ENCODE measurements at regions not wholly inside any gene's neighbourhood (a gene's known extent, or its start where the extent isn't known, plus 50 kb on each side); places are given as distances from the start of the nearest gene placed in this dataset.
"Not testable (repeated sequence)": the region's sequence is repeated elsewhere in the genome, so short reads cannot be mapped to it uniquely, and the experiment has no call there.

- Histone ChIP-seq H3K4me2 (ENCODE audit: low read length) (no peak overlapping the region), H3K4me1 (ENCODE audit: low read length) (no peaks in the 10 kb centered on the region), H4K20me1 (ENCODE audit: insufficient read depth, low read length) (no peaks in the 10 kb centered on the region), H2AFZ (ENCODE audit: low read depth, low read length) (no peak overlapping the region), H3K36me3 (replicated peaks; ENCODE audit: low read depth, low read length) (no peaks in the 10 kb centered on the region), H3K9me3 (ENCODE audit: insufficient read depth, low read length) (no peaks in the 10 kb centered on the region), H3K4me3 (ENCODE audit: low read length) (no peak overlapping the region), H3K27ac (ENCODE audit: low read length) (no peak overlapping the region), H3K79me2 (ENCODE audit: low read length) (no peaks in the 10 kb centered on the region), H3K27me3 (ENCODE audit: low read depth, low read length) (no peaks in the 10 kb centered on the region), H3K9ac (ENCODE audit: low read length) (no peak overlapping the region)
- TF ChIP-seq CTCF (IDR thresholded peaks at IDR 0.05; ENCODE audit: low read depth, low read length) (no peak), EZH2phosphoT487 (IDR thresholded peaks at IDR 0.05; ENCODE audit: low read depth) (no peak)
Measured at GRCh38 chr6:71088166-71088565, 131.3 kb upstream of the B3GAT2 start.

GRCh38 chr6:71090217-71090616, 133.4 kb upstream of the B3GAT2 start:
- Histone ChIP-seq H4K20me1 (ENCODE audit: insufficient read depth, low read length) (no peaks in the 10 kb centered on the region), H3K4me3 (ENCODE audit: low read length) (no peak overlapping the region), H3K27me3 (ENCODE audit: low read depth, low read length) (no peaks in the 10 kb centered on the region), H2AFZ (ENCODE audit: low read depth, low read length) (no peak overlapping the region), H3K9me3 (ENCODE audit: insufficient read depth, low read length) (no peaks in the 10 kb centered on the region), H3K36me3 (replicated peaks; ENCODE audit: low read depth, low read length) (no peaks in the 10 kb centered on the region), H3K9ac (ENCODE audit: low read length) (no peak overlapping the region), H3K27ac (ENCODE audit: low read length) (no peak overlapping the region), H3K4me2 (ENCODE audit: low read length) (no peak overlapping the region), H3K4me1 (ENCODE audit: low read length) (no peaks in the 10 kb centered on the region), H3K79me2 (ENCODE audit: low read length) (no peaks in the 10 kb centered on the region)
- TF ChIP-seq EZH2phosphoT487 (IDR thresholded peaks at IDR 0.05; ENCODE audit: low read depth) (no peak), CTCF (IDR thresholded peaks at IDR 0.05; ENCODE audit: low read depth, low read length) (no peak)

- Histone ChIP-seq H3K4me2 (ENCODE audit: low read length) (no peak overlapping the region), H3K9ac (ENCODE audit: low read length) (no peak overlapping the region), H3K9me3 (ENCODE audit: insufficient read depth, low read length) (no peaks in the 10 kb centered on the region), H2AFZ (ENCODE audit: low read depth, low read length) (no peak overlapping the region), H3K27me3 (ENCODE audit: low read depth, low read length) (no peaks in the 10 kb centered on the region), H3K36me3 (replicated peaks; ENCODE audit: low read depth, low read length) (no peaks in the 10 kb centered on the region), H3K4me3 (ENCODE audit: low read length) (no peak overlapping the region), H3K27ac (ENCODE audit: low read length) (no peak overlapping the region), H3K79me2 (ENCODE audit: low read length) (no peaks in the 10 kb centered on the region), H3K4me1 (ENCODE audit: low read length) (no peaks in the 10 kb centered on the region), H4K20me1 (ENCODE audit: insufficient read depth, low read length) (no peaks in the 10 kb centered on the region)
- TF ChIP-seq CTCF (IDR thresholded peaks at IDR 0.05; ENCODE audit: low read depth, low read length): no peak
- TF ChIP-seq EZH2phosphoT487 (IDR thresholded peaks at IDR 0.05; ENCODE audit: low read depth): no peak
Measured at GRCh38 chr6:71091167-71091566, 134.3 kb upstream of the B3GAT2 start.

GRCh38 chr6:71091956-71092355, 135.1 kb upstream of the B3GAT2 start:
- TF ChIP-seq CTCF (IDR thresholded peaks at IDR 0.05; ENCODE audit: low read depth, low read length) (no peak), EZH2phosphoT487 (IDR thresholded peaks at IDR 0.05; ENCODE audit: low read depth) (no peak)
- H3K36me3 ChIP-seq (replicated peaks; ENCODE audit: low read depth, low read length): no peaks in the 10 kb centered on the region

GRCh38 chr6:71097264-71097663, 140.4 kb upstream of the B3GAT2 start:
- H3K4me3 ChIP-seq (ENCODE audit: low read length); H3K79me2 ChIP-seq (ENCODE audit: low read length); H2AFZ ChIP-seq (ENCODE audit: low read depth, low read length); H3K36me3 ChIP-seq (replicated peaks; ENCODE audit: low read depth, low read length); H3K4me1 ChIP-seq (ENCODE audit: low read length); H3K27ac ChIP-seq (ENCODE audit: low read length); H4K20me1 ChIP-seq (ENCODE audit: insufficient read depth, low read length); H3K4me2 ChIP-seq (ENCODE audit: low read length); H3K9ac ChIP-seq (ENCODE audit: low read length); H3K27me3 ChIP-seq (ENCODE audit: low read depth, low read length): not testable (repeated sequence)
- peaks cover 12% of the 10 kb centered on the region; the same call in 1 of the 2 replicates for H3K9me3 ChIP-seq (ENCODE audit: insufficient read depth, low read length)

More at GRCh38 chr6:71091956-71092355, 135.1 kb upstream of the B3GAT2 start:
- Histone ChIP-seq H3K79me2 (ENCODE audit: low read length) (no peaks in the 10 kb centered on the region), H3K4me3 (ENCODE audit: low read length) (no peak overlapping the region), H3K4me1 (ENCODE audit: low read length) (no peaks in the 10 kb centered on the region), H4K20me1 (ENCODE audit: insufficient read depth, low read length) (no peaks in the 10 kb centered on the region), H3K9me3 (ENCODE audit: insufficient read depth, low read length) (no peaks in the 10 kb centered on the region), H3K4me2 (ENCODE audit: low read length) (no peak overlapping the region), H3K27ac (ENCODE audit: low read length) (no peak overlapping the region), H2AFZ (ENCODE audit: low read depth, low read length) (no peak overlapping the region), H3K27me3 (ENCODE audit: low read depth, low read length) (no peaks in the 10 kb centered on the region), H3K9ac (ENCODE audit: low read length) (no peak overlapping the region)
